SU-DHL-6 (cell line): ENCODE measurements at regions not wholly inside any gene's neighbourhood (a gene's known extent, or its start where the extent isn't known, plus 50 kb on each side); places are given as distances from the start of the nearest gene placed in this dataset.

Source experiments
- CTCF ChIP-seq: fragments of 200-600 bp; sonication (generic); IDR thresholded peaks from one replicate; pipeline ENCODE4 v1.5.1; 2017; ENCODE audit warnings: antibody characterized with exemption, mild to moderate bottlenecking, low read length, moderate library complexity; ENCODE audit not compliant: insufficient read depth, poor library complexity, severe bottlenecking
- EZH2phosphoT487 ChIP-seq: fragments of 200-600 bp; sonication (generic), shearing (Covaris generic); conservative IDR thresholded peaks from 2 replicates; pipeline ENCODE4 v1.6.1; 2018; ENCODE audit warnings: mild to moderate bottlenecking, antibody characterized with exemption, low read length, moderate library complexity, mixed read lengths

- TF ChIP-seq CTCF (no peak), EZH2phosphoT487 (no peak)
Observed at GRCh38 chr6:37100745-37101144, 69.2 kb upstream of the PIM1 start.
